ENCODE measurements at regions not wholly inside any gene's neighbourhood (a gene's known extent, or its start where the extent isn't known, plus 50 kb on each side); places are given as distances from the start of the nearest gene placed in this dataset.

DNA sequence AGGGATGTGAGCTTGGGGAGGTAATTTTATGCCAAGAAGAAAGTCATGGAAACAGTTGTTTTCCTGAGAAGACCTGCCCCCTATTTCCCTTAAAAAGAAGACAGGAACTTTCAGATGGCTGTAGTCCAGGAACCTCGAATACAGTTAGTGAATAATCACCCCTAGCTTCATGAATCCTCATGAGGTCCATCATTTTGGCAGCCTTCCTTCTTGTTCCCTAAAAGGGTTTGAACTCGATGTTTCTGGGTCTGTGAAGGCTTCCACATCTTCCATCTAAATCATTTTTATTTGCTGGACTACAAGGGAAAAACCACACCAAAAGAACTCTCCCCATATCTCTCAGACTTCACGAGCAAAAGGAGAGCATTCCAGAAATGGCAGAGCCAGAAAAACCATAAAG lies 290.8 kb downstream of the SLC4A3 start:
- TF ChIP-seq, protein P1, sequence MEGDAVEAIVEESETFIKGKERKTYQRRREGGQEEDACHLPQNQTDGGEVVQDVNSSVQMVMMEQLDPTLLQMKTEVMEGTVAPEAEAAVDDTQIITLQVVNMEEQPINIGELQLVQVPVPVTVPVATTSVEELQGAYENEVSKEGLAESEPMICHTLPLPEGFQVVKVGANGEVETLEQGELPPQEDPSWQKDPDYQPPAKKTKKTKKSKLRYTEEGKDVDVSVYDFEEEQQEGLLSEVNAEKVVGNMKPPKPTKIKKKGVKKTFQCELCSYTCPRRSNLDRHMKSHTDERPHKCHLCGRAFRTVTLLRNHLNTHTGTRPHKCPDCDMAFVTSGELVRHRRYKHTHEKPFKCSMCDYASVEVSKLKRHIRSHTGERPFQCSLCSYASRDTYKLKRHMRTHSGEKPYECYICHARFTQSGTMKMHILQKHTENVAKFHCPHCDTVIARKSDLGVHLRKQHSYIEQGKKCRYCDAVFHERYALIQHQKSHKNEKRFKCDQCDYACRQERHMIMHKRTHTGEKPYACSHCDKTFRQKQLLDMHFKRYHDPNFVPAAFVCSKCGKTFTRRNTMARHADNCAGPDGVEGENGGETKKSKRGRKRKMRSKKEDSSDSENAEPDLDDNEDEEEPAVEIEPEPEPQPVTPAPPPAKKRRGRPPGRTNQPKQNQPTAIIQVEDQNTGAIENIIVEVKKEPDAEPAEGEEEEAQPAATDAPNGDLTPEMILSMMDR (IDR thresholded peaks at IDR 0.05) = no peak
- no peak for TF ChIP-seq POLR2A (IDR thresholded peaks at IDR 0.05)
